H1 (cell line): ENCODE measurements at regions not wholly inside any gene's neighbourhood (a gene's known extent, or its start where the extent isn't known, plus 50 kb on each side); places are given as distances from the start of the nearest gene placed in this dataset.

Experiments
- CTCF ChIA-PET: fragments of 300-600 bp; sonication (Branson Sonifier 250); formaldehyde crosslinking; loops from one replicate; lab custom pipeline; 2021; ENCODE audit not compliant: partially characterized antibody; lab: Charles Lee
- POLR2A ChIA-PET: fragments of 300-600 bp; sonication (Branson Sonifier 250); formaldehyde crosslinking; loops from one replicate; lab custom pipeline; 2021; ENCODE audit warnings: inconsistent platforms; ENCODE audit not compliant: partially characterized antibody; lab: Charles Lee
- DNase-seq, 2 experiments: peaks; one replicate each; pipeline versions ENCODE4 v3.0.0 to v3.0.0-alpha.2; 2010 to 2022; ENCODE audit warnings: low spot score in 2 of 2, low read depth in 1 of 2, mixed read lengths in 1 of 2
- FAIRE-seq: peaks from 2 replicates; lab custom pipeline; 2011; peaks lifted over from hg19 to GRCh38; lab: Jason Lieb, UNC
- H2AFZ ChIP-seq: 2 replicates; pipeline ENCODE4 v1.8.1; 2012; ENCODE audit warnings: low read length, inconsistent platforms
- H2AK5ac ChIP-seq: 2 replicates; pipeline ENCODE4 v1.6.1; 2013; ENCODE audit warnings: low read depth, low read length
- H2BK120ac ChIP-seq: replicated peaks from 2 replicates; pipeline ENCODE3; 2013; ENCODE audit warnings: low read depth, low read length, inconsistent platforms
- H2BK12ac ChIP-seq: 2 replicates; pipeline ENCODE4 v1.6.1; 2013; ENCODE audit warnings: low read depth, low read length
- H2BK15ac ChIP-seq: 2 replicates; pipeline ENCODE4 v1.6.1; 2013; ENCODE audit warnings: low read length
- H2BK20ac ChIP-seq: 2 replicates; pipeline ENCODE4 v1.6.1; 2013; ENCODE audit warnings: low read length
- H2BK5ac ChIP-seq: 2 replicates; pipeline ENCODE4 v1.6.1; 2013; ENCODE audit warnings: low read depth, low read length
- H3K14ac ChIP-seq: 2 replicates; pipeline ENCODE4 v1.6.1; 2013; ENCODE audit warnings: inconsistent platforms; ENCODE audit not compliant: insufficient read length
- H3K18ac ChIP-seq: 2 replicates; pipeline ENCODE4 v1.6.1; 2013; ENCODE audit warnings: low read length; ENCODE audit errors: extremely low read depth
- H3K23ac ChIP-seq: 2 replicates; pipeline ENCODE4 v1.6.1; 2013; ENCODE audit warnings: inconsistent platforms; ENCODE audit not compliant: insufficient read length
- H3K23me2 ChIP-seq: 2 replicates; pipeline ENCODE4 v1.6.1; 2013; ENCODE audit warnings: low read depth, low read length
- H3K27ac ChIP-seq: 2 replicates; pipeline ENCODE4 v1.6.1; 2011; ENCODE audit warnings: low read depth, low read length, inconsistent platforms
- H3K27me3 ChIP-seq, 4 experiments: replicated peaks in 1 of 4; 1 replicate in 1 of 4; 2 replicates in 3 of 4; pipeline versions ENCODE4 v1.6.1 to v1.8.1; 2011 to 2013; ENCODE audit warnings: low read length in 3 of 4, mild to moderate bottlenecking in 3 of 4, inconsistent platforms in 2 of 4, mixed read lengths in 2 of 4, moderate library complexity in 1 of 4; ENCODE audit not compliant: control insufficient read depth in 3 of 4, insufficient read depth in 3 of 4; ENCODE audit errors: extremely low read depth in 1 of 4
- H3K36me3 ChIP-seq, 4 experiments: 2 replicates each; pipeline versions ENCODE4 v1.6.1 to v1.8.1; 2011 to 2013; ENCODE audit warnings: mild to moderate bottlenecking in 4 of 4, low read length in 3 of 4, moderate library complexity in 2 of 4, control low read depth in 1 of 4, inconsistent platforms in 1 of 4; ENCODE audit not compliant: insufficient read depth in 4 of 4, control insufficient read depth in 2 of 4
- H3K4ac ChIP-seq: replicated peaks from 2 replicates; pipeline ENCODE3; 2013; ENCODE audit warnings: low read length, low read depth, mixed read lengths, inconsistent platforms; ENCODE audit not compliant: insufficient read length
- H3K4me1 ChIP-seq, 4 experiments: replicated peaks in 1 of 4; 1 replicate in 1 of 4; 2 replicates in 3 of 4; pipeline versions ENCODE4 v1.6.1 to v1.8.1; 2011 to 2013; ENCODE audit warnings: low read length in 3 of 4, inconsistent platforms in 2 of 4, mixed read lengths in 1 of 4; ENCODE audit not compliant: insufficient read depth in 4 of 4, control insufficient read depth in 3 of 4
- H3K4me2 ChIP-seq, 2 experiments: 2 replicates each; pipeline versions ENCODE4 v1.6.1 to v1.8.1; 2011 to 2013; ENCODE audit warnings: low read depth in 2 of 2, low read length in 2 of 2, control low read depth in 1 of 2, inconsistent platforms in 1 of 2, mild to moderate bottlenecking in 1 of 2; ENCODE audit not compliant: insufficient read depth in 1 of 2
- H3K4me3 ChIP-seq, 4 experiments: fragments of 200-600, 300-600 bp in 1 of 4; sonication (generic), shearing (Covaris generic), sonication (Bioruptor Twin) in 1 of 4; 2 replicates each; pipeline versions ENCODE4 v1.5.1 to v1.8.1; 2011 to 2016; ENCODE audit warnings: low read length in 4 of 4, low read depth in 3 of 4, control low read depth in 2 of 4, inconsistent platforms in 2 of 4, mild to moderate bottlenecking in 2 of 4, mixed read lengths in 1 of 4, moderate library complexity in 1 of 4; ENCODE audit not compliant: insufficient read depth in 2 of 4; ENCODE audit errors: extremely low read depth in 1 of 4
- H3K56ac ChIP-seq: replicated peaks from 2 replicates; pipeline ENCODE3; 2013; ENCODE audit warnings: low read depth, mild to moderate bottlenecking, mixed read lengths, low read length, inconsistent platforms; ENCODE audit not compliant: insufficient read length
- H3K79me1 ChIP-seq: 2 replicates; pipeline ENCODE4 v1.6.1; 2013; ENCODE audit warnings: low read depth, low read length, control low read depth
- H3K79me2 ChIP-seq, 2 experiments: 2 replicates each; pipeline versions ENCODE4 v1.6.1 to v1.8.1; 2012 to 2013; ENCODE audit warnings: low read length in 2 of 2, mild to moderate bottlenecking in 2 of 2, inconsistent platforms in 1 of 2; ENCODE audit not compliant: insufficient read depth in 2 of 2, control insufficient read depth in 1 of 2
- H3K9ac ChIP-seq, 4 experiments: replicated peaks in 1 of 4; 1 replicate in 1 of 4; 2 replicates in 3 of 4; pipeline versions ENCODE4 v1.6.1 to v1.8.1; 2011 to 2013; ENCODE audit warnings: low read depth in 3 of 4, low read length in 3 of 4, control low read depth in 2 of 4, mild to moderate bottlenecking in 2 of 4, moderate library complexity in 2 of 4, inconsistent platforms in 1 of 4; ENCODE audit errors: extremely low read depth in 1 of 4
- H3K9me3 ChIP-seq, 2 experiments: 2 replicates each; pipeline versions ENCODE4 v1.6.1 to v1.8.1; 2012 to 2013; ENCODE audit warnings: mild to moderate bottlenecking in 2 of 2, moderate library complexity in 2 of 2, control low read depth in 1 of 2, inconsistent platforms in 1 of 2, low read depth in 1 of 2, low read length in 1 of 2, mixed read lengths in 1 of 2; ENCODE audit not compliant: insufficient read depth in 2 of 2
- H4K20me1 ChIP-seq, 2 experiments: replicated peaks in 1 of 2; 2 replicates each; pipeline versions ENCODE3 to v1.8.1; 2011 to 2013; ENCODE audit warnings: inconsistent platforms in 2 of 2, low read length in 2 of 2, mild to moderate bottlenecking in 1 of 2; ENCODE audit not compliant: insufficient read depth in 2 of 2, control insufficient read depth in 1 of 2
- H4K5ac ChIP-seq: 2 replicates; pipeline ENCODE4 v1.6.1; 2013; ENCODE audit warnings: low read length, low read depth, mixed read lengths, inconsistent platforms; ENCODE audit not compliant: insufficient read length
- H4K8ac ChIP-seq: 2 replicates; pipeline ENCODE4 v1.8.0; 2013; ENCODE audit warnings: mild to moderate bottlenecking, moderate library complexity, low read length, inconsistent platforms; ENCODE audit not compliant: insufficient read depth; ENCODE audit errors: extremely low read depth
- H4K91ac ChIP-seq: replicated peaks from 2 replicates; pipeline ENCODE3; 2013; ENCODE audit warnings: low read length, mixed read lengths, inconsistent platforms; ENCODE audit not compliant: insufficient read length
- BACH1 ChIP-seq: IDR thresholded peaks from 2 replicates; pipeline ENCODE4 v1.6.1; 2012; ENCODE audit warnings: low read length, improper control_type of control experiment
- EGR1 ChIP-seq: IDR thresholded peaks from 2 replicates; pipeline ENCODE4 v1.6.1; 2011; ENCODE audit warnings: low read depth, low read length, borderline replicate concordance
- PHF8 ChIP-seq: fragments of 200-600 bp; sonication (generic); conservative IDR thresholded peaks from 2 replicates; pipeline ENCODE4 v1.7.1; 2012; ENCODE audit warnings: low read depth, mild to moderate bottlenecking, inconsistent platforms, low read length, moderate library complexity
- WGBS, 2 experiments: shearing (Covaris generic) in 1 of 2; methylation state at CpG; one replicate each; pipeline versions ENCODE4 v1.1.6 to v1.1.7; 2013 to 2015; ENCODE audit warnings: low lambda C conversion rate in 2 of 2, mixed read lengths in 2 of 2, inconsistent platforms in 1 of 2, low coverage in 1 of 2, missing lambda C conversion rate in 1 of 2; ENCODE audit not compliant: insufficient replicate concordance in 2 of 2, insufficient coverage in 1 of 2, insufficient read length in 1 of 2; ENCODE audit errors: extremely low coverage in 1 of 2, missing lambda C conversion rate in 1 of 2; 5-methylcytosine and 5-hydroxymethylcytosine counted together
- TF ChIP-seq, protein P1 (sequence below): IDR thresholded peaks from 2 replicates; pipeline ENCODE4 v1.6.1; 2011; ENCODE audit warnings: low read length, improper control_type of control experiment

DNA sequence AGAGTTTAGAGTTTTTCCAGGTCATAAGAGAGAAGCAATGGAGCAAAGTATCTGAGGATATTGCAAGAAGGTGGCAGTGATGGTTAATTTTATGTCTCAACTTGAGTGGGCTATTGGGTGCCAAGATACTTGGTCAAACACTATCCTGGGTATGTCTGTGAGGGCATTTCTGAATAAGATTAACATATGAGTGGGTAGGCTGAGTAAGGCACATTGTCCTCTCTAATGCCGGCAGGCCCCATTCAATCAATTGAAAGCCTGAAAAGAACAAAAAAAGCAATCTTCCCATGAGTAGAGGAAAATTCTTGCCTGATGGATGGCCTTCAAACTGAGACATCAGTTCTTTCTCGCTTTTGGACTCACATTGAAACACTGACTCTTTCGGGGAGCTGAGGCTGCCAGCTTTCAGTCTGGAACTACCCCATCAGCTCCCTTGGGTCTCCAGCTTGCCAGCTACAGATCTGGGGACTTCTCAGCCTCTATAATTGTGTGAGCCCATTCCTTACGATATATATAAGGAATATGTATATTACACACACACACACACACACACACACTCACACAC lies 228.8 kb downstream of the BUD13 start:
- H2BK20ac ChIP-seq, result no peak overlapping the region
- no peak overlapping the region for H3K56ac ChIP-seq
- H4K20me1 ChIP-seq, result no peaks in the 10 kb centered on the region
- no peak overlapping the region for H3K14ac ChIP-seq
- no peaks in the 10 kb centered on the region; a peak in 1 of 7 replicates for H3K4me1 ChIP-seq
- TF ChIP-seq BACH1, result no peak
- TF ChIP-seq PHF8, result no peak
- TF ChIP-seq, protein P1, sequence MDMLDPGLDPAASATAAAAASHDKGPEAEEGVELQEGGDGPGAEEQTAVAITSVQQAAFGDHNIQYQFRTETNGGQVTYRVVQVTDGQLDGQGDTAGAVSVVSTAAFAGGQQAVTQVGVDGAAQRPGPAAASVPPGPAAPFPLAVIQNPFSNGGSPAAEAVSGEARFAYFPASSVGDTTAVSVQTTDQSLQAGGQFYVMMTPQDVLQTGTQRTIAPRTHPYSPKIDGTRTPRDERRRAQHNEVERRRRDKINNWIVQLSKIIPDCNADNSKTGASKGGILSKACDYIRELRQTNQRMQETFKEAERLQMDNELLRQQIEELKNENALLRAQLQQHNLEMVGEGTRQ, result no peak
- TF ChIP-seq EGR1, result no peak
- TF ChIP-seq, all 59 proteins: peak for 0
- H4K5ac ChIP-seq, result no peak overlapping the region
- no peak overlapping the region for H3K27ac ChIP-seq
- H4K91ac ChIP-seq, result no peak overlapping the region
- H3K4me3 ChIP-seq, result no peak overlapping the region
- no peak overlapping the region for H2BK12ac ChIP-seq
- H2BK15ac ChIP-seq, result no peak overlapping the region
- no peak for FAIRE-seq
- peaks cover 0 to 3% of the 10 kb centered on the region in 2 experiments; a peak in 1 of 4 replicates for H3K9me3 ChIP-seq
- DNase-seq, result no peak
- no peak overlapping the region for H2AFZ ChIP-seq
- H3K79me1 ChIP-seq, result no peaks in the 10 kb centered on the region
- H3K9ac ChIP-seq, result no peak overlapping the region
- no peak overlapping the region for H3K23ac ChIP-seq
- no peak overlapping the region for H3K4me2 ChIP-seq
- H2BK5ac ChIP-seq, result no peak overlapping the region
- H3K18ac ChIP-seq, result no peak overlapping the region
- H3K4ac ChIP-seq, result no peak overlapping the region
- H3K27me3 ChIP-seq, result peaks cover 0 to 4% (median 2%) of the 10 kb centered on the region in 4 experiments; a peak in 2 of 7 replicates
- no peaks in the 10 kb centered on the region; the same call in 1 of the 2 replicates for H3K23me2 ChIP-seq
- no peak overlapping the region for H2BK120ac ChIP-seq
- 86% methylated on average over 4 of the region's 4 CpGs; no CpG with 5 or more reads in 1 of the 2 experiments for WGBS, 2 experiments
- H2AK5ac ChIP-seq, result no peak overlapping the region
- ChIA-PET CTCF (no interaction called here), POLR2A (no interaction called here)
- no peak overlapping the region for H4K8ac ChIP-seq
- no peaks in the 10 kb centered on the region for H3K79me2 ChIP-seq
- H3K36me3 ChIP-seq, result no peaks in the 10 kb centered on the region
